PC-9 (cell line): ENCODE measurements at regions not wholly inside any gene's neighbourhood (a gene's known extent, or its start where the extent isn't known, plus 50 kb on each side); places are given as distances from the start of the nearest gene placed in this dataset.

Source experiments
- BruUV-seq: library from RNA; stranded (reverse); fragments of 400-500 nt; replicated peaks from 2 replicates; lab custom pipeline; 2021; lab: Mats Ljungman, UMichigan
- CTCF ChIA-PET: fragments of 300-600 bp; sonication (Branson Sonifier 250); formaldehyde crosslinking; loops from one replicate; lab custom pipeline; 2022; ENCODE audit warnings: antibody characterized with exemption; lab: Charles Lee
- POLR2A ChIA-PET: fragments of 300-600 bp; sonication (Branson Sonifier 250); formaldehyde crosslinking; loops from one replicate; lab custom pipeline; 2022; ENCODE audit warnings: antibody characterized with exemption; ENCODE audit not compliant: unreplicated experiment; lab: Charles Lee
- DNase-seq, 2 experiments: peaks; one replicate each; pipeline versions ENCODE4 v3.0.0 to v3.0.0-alpha.2; 2015 to 2022; ENCODE audit warnings: mixed read lengths in 1 of 2
- H2AFZ ChIP-seq: fragments of 200-600 bp; sonication (generic); 2 replicates; pipeline ENCODE4 v1.8.1; 2017; ENCODE audit warnings: antibody characterized with exemption
- H3F3A ChIP-seq: fragments of 200-600 bp; sonication (generic); 2 replicates; pipeline ENCODE4 v1.8.1; 2017; ENCODE audit warnings: antibody characterized with exemption, mild to moderate bottlenecking, low read depth; ENCODE audit not compliant: insufficient read depth
- H3K27ac ChIP-seq: fragments of 200-600 bp; sonication (generic); 2 replicates; pipeline ENCODE4 v1.6.1; 2016; ENCODE audit warnings: mixed run types
- H3K27me3 ChIP-seq: fragments of 200-600 bp; sonication (generic); 2 replicates; pipeline ENCODE4 v1.6.1; 2016; ENCODE audit warnings: low read depth, mixed run types; ENCODE audit not compliant: insufficient read depth
- H3K36me3 ChIP-seq: fragments of 200-600 bp; sonication (generic); 2 replicates; pipeline ENCODE4 v1.6.1; 2016; ENCODE audit warnings: low read depth, mixed run types
- H3K4me1 ChIP-seq: fragments of 200-600 bp; sonication (generic); replicated peaks from 2 replicates; pipeline ENCODE4 v1.6.1; 2016; ENCODE audit warnings: mixed run types; ENCODE audit not compliant: insufficient read depth
- H3K4me2 ChIP-seq: fragments of 200-600 bp; sonication (generic); 2 replicates; pipeline ENCODE4 v1.6.1; 2017; ENCODE audit warnings: mixed run types
- H3K4me3 ChIP-seq: fragments of 200-600 bp; sonication (generic); 2 replicates; pipeline ENCODE4 v1.6.1; 2016; ENCODE audit warnings: mixed run types
- H3K79me2 ChIP-seq: fragments of 200-600 bp; sonication (generic); 2 replicates; pipeline ENCODE4 v1.6.1; 2017; ENCODE audit warnings: low read depth, mixed run types
- H3K9me2 ChIP-seq: fragments of 200-600 bp; sonication (generic); 2 replicates; pipeline ENCODE4 v1.8.1; 2017; ENCODE audit warnings: mild to moderate bottlenecking; ENCODE audit not compliant: insufficient read depth
- H3K9me3 ChIP-seq: fragments of 200-600 bp; sonication (generic); 2 replicates; pipeline ENCODE4 v1.8.1; 2016; ENCODE audit warnings: low read depth; ENCODE audit not compliant: insufficient read depth
- H4K20me1 ChIP-seq: fragments of 200-600 bp; sonication (generic); 2 replicates; pipeline ENCODE4 v1.8.1; 2017; ENCODE audit not compliant: insufficient read depth
- EZH2 ChIP-seq: fragments of 200-600 bp; sonication (generic); IDR thresholded peaks from 2 replicates; pipeline ENCODE4 v1.8.0; 2017; ENCODE audit warnings: antibody characterized with exemption, low read depth
- intact Hi-C: fragments of 100-400 bp; cut with micrococcal nuclease; formaldehyde crosslinking; loops from one replicate; pipeline ENCODE4 v1.10.0; 2022; ENCODE audit not compliant: unreplicated experiment
- TF ChIP-seq, protein P1 (sequence below): fragments of 200-600 bp; sonication (generic); conservative IDR thresholded peaks from 2 replicates; pipeline ENCODE4 v1.6.1; 2017; ENCODE audit warnings: mixed run types, antibody characterized with exemption, mild to moderate bottlenecking, moderate library complexity

- no peaks in the 10 kb centered on the region for H3K36me3 ChIP-seq
- no peak overlapping the region for H2AFZ ChIP-seq
- no TSS peak for BruUV-seq
- no peaks in the 10 kb centered on the region for H3K9me2 ChIP-seq
- POLR2A ChIA-PET = interaction anchor here (0.6 kb wide), 1 partner anchor 241 kb away, joined by 4 read pairs; no protein-coding TSS in a partner anchor
- H3K79me2 ChIP-seq = no peaks in the 10 kb centered on the region
- H3K4me1 ChIP-seq = no peaks in the 10 kb centered on the region
- H3F3A ChIP-seq = no peaks in the 10 kb centered on the region
- no peaks in the 10 kb centered on the region for H3K9me3 ChIP-seq
- H3K4me2 ChIP-seq = no peak overlapping the region
- no peaks in the 10 kb centered on the region for H3K27me3 ChIP-seq
- no peaks in the 10 kb centered on the region for H4K20me1 ChIP-seq
- no peak for DNase-seq
- TF ChIP-seq, protein P1, sequence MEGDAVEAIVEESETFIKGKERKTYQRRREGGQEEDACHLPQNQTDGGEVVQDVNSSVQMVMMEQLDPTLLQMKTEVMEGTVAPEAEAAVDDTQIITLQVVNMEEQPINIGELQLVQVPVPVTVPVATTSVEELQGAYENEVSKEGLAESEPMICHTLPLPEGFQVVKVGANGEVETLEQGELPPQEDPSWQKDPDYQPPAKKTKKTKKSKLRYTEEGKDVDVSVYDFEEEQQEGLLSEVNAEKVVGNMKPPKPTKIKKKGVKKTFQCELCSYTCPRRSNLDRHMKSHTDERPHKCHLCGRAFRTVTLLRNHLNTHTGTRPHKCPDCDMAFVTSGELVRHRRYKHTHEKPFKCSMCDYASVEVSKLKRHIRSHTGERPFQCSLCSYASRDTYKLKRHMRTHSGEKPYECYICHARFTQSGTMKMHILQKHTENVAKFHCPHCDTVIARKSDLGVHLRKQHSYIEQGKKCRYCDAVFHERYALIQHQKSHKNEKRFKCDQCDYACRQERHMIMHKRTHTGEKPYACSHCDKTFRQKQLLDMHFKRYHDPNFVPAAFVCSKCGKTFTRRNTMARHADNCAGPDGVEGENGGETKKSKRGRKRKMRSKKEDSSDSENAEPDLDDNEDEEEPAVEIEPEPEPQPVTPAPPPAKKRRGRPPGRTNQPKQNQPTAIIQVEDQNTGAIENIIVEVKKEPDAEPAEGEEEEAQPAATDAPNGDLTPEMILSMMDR = no peak
- TF ChIP-seq EZH2 = no peak
- H3K27ac ChIP-seq = no peak overlapping the region
- no peak overlapping the region for H3K4me3 ChIP-seq
- CTCF ChIA-PET = interaction anchor here (0.6 to 0.7 kb wide), 2 partner anchors 98 to 146 kb away, joined by 4 to 6 read pairs; no protein-coding TSS in a partner anchor
- intact Hi-C loops = no loop called here
Measured at GRCh38 chr1:54456921-54457529, 50.8 kb upstream of the SSBP3 start.

DNA sequence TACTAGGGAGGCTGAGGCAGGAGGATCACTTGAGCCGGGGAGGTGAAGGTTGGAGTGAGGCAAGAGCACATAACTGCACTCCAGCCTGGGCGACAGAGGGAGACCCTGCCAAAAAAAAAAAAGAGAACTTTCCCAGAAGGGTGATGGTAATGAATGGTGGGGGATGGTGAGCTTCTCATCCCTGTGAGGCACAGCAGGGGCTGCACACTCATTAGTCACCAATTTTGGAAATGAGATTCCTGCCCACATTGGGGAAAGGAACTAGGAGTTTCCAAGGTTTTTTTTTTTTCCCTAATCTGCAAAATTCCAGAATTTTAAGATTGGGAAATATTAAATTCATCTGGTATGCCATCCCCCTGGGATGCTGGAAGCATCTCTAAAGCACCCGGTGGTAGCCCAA lies 50.2 kb upstream of the SSBP3 start:
- Histone ChIP-seq H3K36me3 (no peaks in the 10 kb centered on the region), H3K27ac (no peak overlapping the region), H3F3A (no peaks in the 10 kb centered on the region), H3K79me2 (no peaks in the 10 kb centered on the region), H3K9me3 (no peaks in the 10 kb centered on the region), H3K9me2 (no peaks in the 10 kb centered on the region), H3K27me3 (no peaks in the 10 kb centered on the region), H3K4me2 (no peak overlapping the region), H3K4me1 (no peaks in the 10 kb centered on the region), H2AFZ (no peak overlapping the region), H4K20me1 (no peaks in the 10 kb centered on the region), H3K4me3 (no peak overlapping the region)
- POLR2A ChIA-PET = interaction anchor here (0.6 kb wide), 1 partner anchor 242 kb away, joined by 4 read pairs; no protein-coding TSS in a partner anchor
- CTCF ChIA-PET = interaction anchor here (0.6 kb wide), 1 partner anchor 97 kb away, joined by 4 read pairs; no protein-coding TSS in a partner anchor
- DNase-seq = no peak
- BruUV-seq = no TSS peak
- no peak for TF ChIP-seq EZH2
- TF ChIP-seq, protein P1 = no peak
- intact Hi-C loops = no loop called here
